ENCODE measurements at regions not wholly inside any gene's neighbourhood (a gene's known extent, or its start where the extent isn't known, plus 50 kb on each side); places are given as distances from the start of the nearest gene placed in this dataset.
"Not testable (repeated sequence)": the region's sequence is repeated elsewhere in the genome, so short reads cannot be mapped to it uniquely, and the experiment has no call there.

DNA sequence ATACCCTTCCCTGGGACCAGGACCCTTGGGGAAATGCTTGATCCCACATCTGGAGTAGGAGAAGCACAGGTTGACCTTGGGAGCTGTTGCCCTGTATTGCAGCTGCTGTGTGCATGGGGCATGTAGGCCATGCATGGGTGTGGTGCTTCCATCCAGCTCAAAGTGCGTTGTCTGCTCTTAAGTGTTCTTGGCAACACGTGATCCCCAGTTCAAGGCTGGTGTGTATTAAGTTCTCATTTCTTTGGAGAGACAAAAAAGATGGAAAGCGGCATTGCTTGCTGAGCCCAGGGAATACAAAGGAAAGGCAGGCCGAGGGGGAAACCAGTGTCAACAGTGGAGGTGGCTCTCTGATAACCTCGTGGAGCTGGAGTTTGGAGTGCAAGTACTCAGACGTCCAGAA, 110.7 kb downstream of the RTP5 start:
- no peak for DNase-seq (ENCODE audit: low spot score)
- TF ChIP-seq, protein P1, sequence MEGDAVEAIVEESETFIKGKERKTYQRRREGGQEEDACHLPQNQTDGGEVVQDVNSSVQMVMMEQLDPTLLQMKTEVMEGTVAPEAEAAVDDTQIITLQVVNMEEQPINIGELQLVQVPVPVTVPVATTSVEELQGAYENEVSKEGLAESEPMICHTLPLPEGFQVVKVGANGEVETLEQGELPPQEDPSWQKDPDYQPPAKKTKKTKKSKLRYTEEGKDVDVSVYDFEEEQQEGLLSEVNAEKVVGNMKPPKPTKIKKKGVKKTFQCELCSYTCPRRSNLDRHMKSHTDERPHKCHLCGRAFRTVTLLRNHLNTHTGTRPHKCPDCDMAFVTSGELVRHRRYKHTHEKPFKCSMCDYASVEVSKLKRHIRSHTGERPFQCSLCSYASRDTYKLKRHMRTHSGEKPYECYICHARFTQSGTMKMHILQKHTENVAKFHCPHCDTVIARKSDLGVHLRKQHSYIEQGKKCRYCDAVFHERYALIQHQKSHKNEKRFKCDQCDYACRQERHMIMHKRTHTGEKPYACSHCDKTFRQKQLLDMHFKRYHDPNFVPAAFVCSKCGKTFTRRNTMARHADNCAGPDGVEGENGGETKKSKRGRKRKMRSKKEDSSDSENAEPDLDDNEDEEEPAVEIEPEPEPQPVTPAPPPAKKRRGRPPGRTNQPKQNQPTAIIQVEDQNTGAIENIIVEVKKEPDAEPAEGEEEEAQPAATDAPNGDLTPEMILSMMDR (IDR thresholded peaks at IDR 0.05; ENCODE audit: extremely low read depth, missing control alignments) = no peak

DNA sequence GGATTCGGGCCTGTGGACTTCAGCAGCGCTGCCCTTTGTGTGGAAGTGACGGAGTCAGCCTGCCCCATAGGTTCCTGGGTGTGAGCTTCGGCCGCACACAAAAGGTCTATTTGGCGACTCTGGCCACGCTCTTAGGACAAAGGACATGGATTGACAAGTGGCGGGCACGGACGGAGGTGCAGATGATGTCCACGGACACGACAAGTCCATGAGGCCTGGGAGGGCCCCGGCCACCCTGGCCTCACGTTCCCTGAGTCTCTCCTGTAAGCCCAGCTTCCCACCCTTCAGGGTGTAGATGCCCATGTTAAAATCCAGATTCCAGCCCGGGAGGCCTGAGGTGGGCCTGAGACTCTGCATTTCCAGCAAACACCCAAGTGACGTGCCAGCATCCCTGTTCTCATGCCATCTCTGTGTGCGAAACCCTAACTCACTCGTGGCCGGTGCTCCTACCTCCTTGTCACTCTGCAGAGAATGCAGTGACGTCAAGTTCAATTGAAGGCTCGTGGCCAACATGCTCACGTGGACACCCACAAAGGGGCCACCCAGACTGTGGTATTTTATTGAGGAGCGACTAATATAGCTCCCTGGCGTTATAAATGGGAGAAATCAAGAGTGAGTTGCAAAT, 111.7 kb downstream of the RTP5 start:
- DNase-seq (ENCODE audit: low spot score) = no peak
- TF ChIP-seq, protein P1 (IDR thresholded peaks at IDR 0.05; ENCODE audit: extremely low read depth, missing control alignments) = no peak

DNA sequence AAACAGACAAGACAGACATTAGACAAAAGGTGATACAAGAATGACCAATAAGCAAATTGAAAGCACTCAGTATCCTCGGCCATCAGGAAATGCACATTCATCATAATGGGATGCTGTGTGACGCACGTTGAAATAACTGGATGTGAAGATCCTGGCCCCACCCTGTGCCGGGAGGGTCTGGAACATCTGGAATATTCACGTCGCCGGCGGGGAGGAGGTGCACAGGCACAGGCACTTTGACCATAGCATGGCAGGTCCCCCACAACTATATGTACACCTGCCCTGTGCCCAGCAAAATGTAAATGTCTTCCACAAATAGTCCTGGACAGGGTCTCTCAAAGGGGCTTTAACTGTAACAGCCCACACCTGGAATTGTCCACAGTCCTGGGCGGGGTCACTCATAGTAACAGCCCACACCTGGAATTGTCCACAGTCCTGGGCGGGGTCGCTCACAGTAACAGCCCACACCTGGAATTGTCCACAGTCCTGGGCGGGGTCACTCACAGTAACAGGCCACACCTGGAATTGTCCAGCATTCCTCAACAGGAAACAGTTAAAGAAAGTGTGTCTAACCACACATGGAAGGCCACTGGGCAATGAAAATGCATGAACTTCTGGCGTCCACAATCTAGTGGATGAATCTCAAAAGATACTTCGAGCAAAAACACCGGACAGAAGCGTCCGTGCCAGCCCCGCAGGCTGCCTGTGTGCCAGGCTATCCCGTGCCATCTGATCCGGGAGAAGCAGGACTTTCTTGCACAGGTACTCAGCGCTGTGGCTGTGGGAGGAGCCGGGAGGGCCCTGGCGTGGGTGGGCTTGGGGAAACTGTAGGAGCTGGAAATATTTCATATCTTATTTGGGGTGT, 113.4 kb downstream of the RTP5 start:
- TF ChIP-seq, protein P1 (IDR thresholded peaks at IDR 0.05; ENCODE audit: extremely low read depth, missing control alignments) = no peak
- no peak for DNase-seq (ENCODE audit: low spot score)

DNA sequence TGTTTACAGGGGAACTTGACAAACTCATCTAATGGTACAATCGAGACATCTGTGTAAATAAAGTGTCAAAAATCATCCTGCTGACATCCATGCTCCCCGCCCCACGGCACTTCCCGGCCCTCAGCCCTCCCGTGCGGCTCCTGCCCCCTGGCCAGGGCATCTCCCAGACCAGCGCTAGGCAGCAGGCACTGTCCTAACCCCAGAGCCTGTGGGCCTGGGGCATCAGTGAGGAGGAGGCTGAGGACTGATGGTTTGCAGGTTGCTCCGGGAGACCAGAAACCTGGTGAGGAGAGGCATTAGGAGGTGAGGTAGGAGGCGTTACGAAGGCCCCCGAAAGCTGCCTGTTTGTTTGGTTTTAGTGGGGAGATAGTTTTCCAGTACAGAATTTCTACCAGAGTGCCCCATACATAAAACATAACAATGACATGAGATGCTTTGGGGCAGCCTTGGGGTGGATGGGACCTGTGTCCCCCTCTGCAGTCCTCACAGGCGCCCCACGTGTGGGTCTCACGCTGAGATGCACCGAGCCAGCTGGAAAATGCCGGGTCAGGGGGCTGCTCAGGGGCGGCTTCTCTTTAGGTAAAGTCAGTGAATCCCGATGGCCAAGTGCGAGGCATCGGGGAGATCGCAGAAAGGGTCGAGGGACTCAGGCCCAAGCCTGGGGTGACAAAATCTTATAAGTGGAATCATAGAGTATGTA, 114.2 kb downstream of the RTP5 start:
- no peak for DNase-seq (ENCODE audit: low spot score)

DNA sequence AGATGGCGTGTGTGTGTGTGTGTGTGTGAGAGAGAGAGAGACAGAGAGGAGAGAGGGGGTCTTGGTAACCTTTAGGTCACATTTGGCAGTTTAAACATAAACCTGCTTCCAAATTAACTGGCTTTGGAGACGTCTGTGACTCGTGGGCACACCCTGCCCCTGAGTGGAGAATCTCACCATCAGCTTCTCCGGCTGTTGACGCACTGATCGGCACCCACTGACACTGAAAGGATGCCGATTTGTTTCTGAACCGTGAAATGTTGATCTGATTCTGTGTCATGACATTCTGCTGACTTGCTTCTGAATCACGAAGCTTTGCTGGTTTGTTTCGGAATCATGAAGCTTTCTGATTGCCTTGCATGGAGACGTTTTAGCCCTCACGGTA, 114.7 kb downstream of the RTP5 start:
- no peak for DNase-seq (ENCODE audit: low spot score)
- TF ChIP-seq, protein P1 (IDR thresholded peaks at IDR 0.05; ENCODE audit: extremely low read depth, missing control alignments) = no peak

More for the DNA sequence above, 114.2 kb downstream of the RTP5 start:
- TF ChIP-seq, protein P1 (IDR thresholded peaks at IDR 0.05; ENCODE audit: extremely low read depth, missing control alignments) = no peak

DNA sequence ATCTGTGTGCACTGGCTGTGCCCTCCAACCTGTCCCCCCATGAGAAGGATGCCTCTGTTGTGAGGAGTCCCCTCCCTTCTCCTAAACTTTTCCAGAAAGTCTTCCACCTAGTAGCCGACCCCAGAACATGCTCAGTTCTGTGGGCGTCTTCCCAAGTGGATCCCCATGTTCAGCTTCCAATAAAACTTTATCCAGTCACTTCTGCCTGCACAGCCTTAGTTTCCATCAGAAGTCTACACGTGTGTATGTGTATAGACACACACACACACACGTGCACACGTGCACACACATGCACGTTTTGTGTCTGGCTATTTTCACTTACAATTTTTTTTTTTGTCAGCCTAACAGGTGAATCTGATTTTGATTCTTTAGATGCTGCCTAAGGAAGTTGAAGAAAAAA, 115.1 kb downstream of the RTP5 start:
- DNase-seq (ENCODE audit: low spot score) = no peak
- TF ChIP-seq, protein P1 (IDR thresholded peaks at IDR 0.05; ENCODE audit: extremely low read depth, missing control alignments) = no peak

DNA sequence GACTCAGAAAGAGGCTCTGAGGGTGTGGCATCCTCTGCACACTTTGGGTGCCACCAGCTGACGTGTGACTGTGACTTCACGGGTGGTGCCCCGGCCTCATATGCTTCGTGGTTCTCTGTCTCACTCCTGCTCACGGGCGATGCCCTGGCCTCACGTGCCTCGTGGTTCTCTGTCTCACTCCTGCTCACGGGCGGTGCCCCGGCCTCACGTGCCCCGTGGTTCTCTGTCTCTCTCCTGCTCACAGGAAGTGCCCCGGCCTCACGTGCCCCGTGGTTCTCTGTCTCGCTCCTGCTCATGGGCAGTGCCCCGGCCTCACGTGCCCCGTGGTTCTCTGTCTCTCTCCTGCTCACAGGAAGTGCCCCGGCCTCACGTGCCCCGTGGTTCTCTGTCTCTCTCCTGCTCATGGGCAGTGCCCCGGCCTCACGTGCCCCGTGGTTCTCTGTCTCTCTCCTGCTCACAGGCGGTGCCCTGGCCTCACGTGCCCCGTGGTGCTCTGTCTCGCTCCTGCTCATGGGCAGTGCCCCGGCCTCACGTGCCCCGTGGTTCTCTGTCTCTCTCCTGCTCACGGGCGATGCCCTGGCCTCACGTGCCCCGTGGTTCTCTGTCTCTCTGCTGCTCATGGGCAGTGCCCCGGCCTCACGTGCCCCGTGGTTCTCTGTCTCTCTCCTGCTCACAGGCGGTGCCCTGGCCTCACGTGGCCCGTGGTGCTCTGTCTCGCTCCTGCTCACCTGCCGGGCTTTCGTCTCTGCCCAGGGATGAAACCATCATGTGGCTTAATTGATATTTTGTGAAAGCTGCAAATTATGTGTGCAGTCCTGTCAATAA, 115.8 kb downstream of the RTP5 start:
- not testable (repeated sequence) for DNase-seq (ENCODE audit: low spot score)
